HL-60 (cell line): ENCODE measurements at regions not wholly inside any gene's neighbourhood (a gene's known extent, or its start where the extent isn't known, plus 50 kb on each side); places are given as distances from the start of the nearest gene placed in this dataset.

Experiments used
- DNase-seq, 2 experiments: peaks; one replicate each; pipeline ENCODE4 v3.0.0-alpha.2; 2010 to 2020; ENCODE audit warnings: low read depth in 1 of 2, low spot score in 1 of 2
- H3K27ac ChIP-seq: fragments of 250-450 bp; sonication (Bioruptor Pico); replicated peaks from 2 replicates; pipeline ENCODE4 v1.5.1; 2020; ENCODE audit warnings: mild to moderate bottlenecking, moderate library complexity
- H3K27me3 ChIP-seq: fragments of 250-450 bp; sonication (Bioruptor Pico); 2 replicates; pipeline ENCODE4 v1.5.1; 2021; ENCODE audit warnings: mild to moderate bottlenecking, moderate library complexity; ENCODE audit not compliant: insufficient read depth, poor library complexity, severe bottlenecking
- H3K4me3 ChIP-seq: replicated peaks from 2 replicates; pipeline ENCODE4 v1.5.1; 2011; ENCODE audit warnings: mild to moderate bottlenecking, control low read depth, low read length; ENCODE audit not compliant: insufficient read depth
- CTCF ChIP-seq: IDR thresholded peaks from one replicate; pipeline ENCODE4 v1.5.1; 2011; ENCODE audit warnings: low read length, control low read depth, inconsistent platforms; ENCODE audit not compliant: insufficient read depth
- GABPA ChIP-seq: IDR thresholded peaks from 2 replicates; pipeline ENCODE4 v1.6.1; 2012; ENCODE audit warnings: low read depth
- POLR2AphosphoS5 ChIP-seq: IDR thresholded peaks from 2 replicates; pipeline ENCODE4 v1.6.1; 2012; ENCODE audit warnings: low read depth
- REST ChIP-seq: IDR thresholded peaks from 2 replicates; pipeline ENCODE4 v1.6.1; 2012; ENCODE audit warnings: low read depth; ENCODE audit not compliant: insufficient replicate concordance
- SPI1 ChIP-seq: IDR thresholded peaks from 2 replicates; pipeline ENCODE4 v1.6.1; 2012; ENCODE audit warnings: low read depth, mild to moderate bottlenecking, borderline replicate concordance

GRCh38 chr10:64075604-64076003, 554.4 kb downstream of the REEP3 start:
- no peak overlapping the region for H3K27ac ChIP-seq
- TF ChIP-seq REST: no peak
- no peak for TF ChIP-seq CTCF
- no peak for TF ChIP-seq SPI1
- no peak for TF ChIP-seq POLR2AphosphoS5
- TF ChIP-seq GABPA: no peak

GRCh38 chr10:64076322-64076940, 555.2 kb downstream of the REEP3 start:
- Histone ChIP-seq H3K4me3 (no peak overlapping the region), H3K27ac (no peak overlapping the region), H3K27me3 (no peaks in the 10 kb centered on the region)
- DNase-seq: no peak
- TF ChIP-seq GABPA: no peak
- no peak for TF ChIP-seq SPI1
- TF ChIP-seq POLR2AphosphoS5: no peak
- no peak for TF ChIP-seq REST
- no peak for TF ChIP-seq CTCF

More at GRCh38 chr10:64075604-64076003, 554.4 kb downstream of the REEP3 start:
- no peak overlapping the region for H3K4me3 ChIP-seq
- DNase-seq: no peak
- no peaks in the 10 kb centered on the region for H3K27me3 ChIP-seq

GRCh38 chr10:64079341-64079740, 558.1 kb downstream of the REEP3 start:
- TF ChIP-seq REST (no peak), POLR2AphosphoS5 (no peak), GABPA (no peak), SPI1 (no peak), CTCF (no peak)
- H3K4me3 ChIP-seq: no peak overlapping the region
- no peak overlapping the region for H3K27ac ChIP-seq
- DNase-seq: no peak
- no peaks in the 10 kb centered on the region for H3K27me3 ChIP-seq
